SKM-1 treated with dmso at 0.1 percent for 144 hours (cell line): ENCODE measurements at regions not wholly inside any gene's neighbourhood (a gene's known extent, or its start where the extent isn't known, plus 50 kb on each side); places are given as distances from the start of the nearest gene placed in this dataset.
"Not testable (repeated sequence)": the region's sequence is repeated elsewhere in the genome, so short reads cannot be mapped to it uniquely, and the experiment has no call there.

ENCODE experiments used
- DNase-seq: peaks from one replicate; lab custom pipeline; 2025; ENCODE audit not compliant: unreplicated experiment; lab: John Stamatoyannopoulos, UW

- no peak for DNase-seq
Measured at GRCh38 chr15:38726187-38726586, 161.6 kb upstream of the RASGRP1 start.

GRCh38 chr15:38733331-38733730, 168.7 kb upstream of the RASGRP1 start:
- no peak for DNase-seq

GRCh38 chr15:38740206-38740605, 175.6 kb upstream of the RASGRP1 start:
- no peak for DNase-seq

GRCh38 chr15:38743147-38743546, 178.5 kb upstream of the RASGRP1 start:
- peak; percentile 59 for DNase-seq

- no peak for DNase-seq
Measured at GRCh38 chr15:38745126-38745525, 180.5 kb upstream of the RASGRP1 start.

GRCh38 chr15:38745626-38746025, 181.0 kb upstream of the RASGRP1 start:
- DNase-seq = no peak

- no peak for DNase-seq
Measured at GRCh38 chr15:38746211-38746610, 181.6 kb upstream of the RASGRP1 start.

- no peak for DNase-seq
Measured at GRCh38 chr15:38748710-38749109, 184.1 kb upstream of the RASGRP1 start.

GRCh38 chr15:38750786-38751185, 186.2 kb upstream of the RASGRP1 start:
- no peak for DNase-seq

GRCh38 chr15:38755718-38756117, 191.1 kb upstream of the RASGRP1 start:
- no peak for DNase-seq

- DNase-seq = no peak
Measured at GRCh38 chr15:38756441-38756840, 191.8 kb upstream of the RASGRP1 start.

GRCh38 chr15:38758043-38758442, 193.4 kb upstream of the RASGRP1 start:
- DNase-seq = no peak

- DNase-seq = no peak
Measured at GRCh38 chr15:38761681-38762080, 197.1 kb upstream of the RASGRP1 start.

GRCh38 chr15:38768970-38769369, 204.4 kb upstream of the RASGRP1 start:
- no peak for DNase-seq

- DNase-seq = no peak
Measured at GRCh38 chr15:38769492-38769891, 204.9 kb upstream of the RASGRP1 start.

- DNase-seq = not testable (repeated sequence)
Measured at GRCh38 chr15:38774076-38774475, 209.5 kb upstream of the RASGRP1 start.

GRCh38 chr15:38781196-38781595, 216.6 kb upstream of the RASGRP1 start:
- DNase-seq = no peak

GRCh38 chr15:38782156-38782555, 217.5 kb upstream of the RASGRP1 start:
- no peak for DNase-seq

GRCh38 chr15:38788918-38789317, 224.3 kb upstream of the RASGRP1 start:
- no peak for DNase-seq

GRCh38 chr15:38789566-38789965, 225.0 kb upstream of the RASGRP1 start:
- DNase-seq = no peak

GRCh38 chr15:38793206-38793810, 228.7 kb upstream of the RASGRP1 start:
- DNase-seq = no peak

GRCh38 chr15:38795471-38796245, 231.0 kb upstream of the RASGRP1 start:
- DNase-seq = no peak

- no peak for DNase-seq
Measured at GRCh38 chr15:38796589-38796988, 232.0 kb upstream of the RASGRP1 start.
